RWPE2 (cell line): ENCODE measurements at regions not wholly inside any gene's neighbourhood (a gene's known extent, or its start where the extent isn't known, plus 50 kb on each side); places are given as distances from the start of the nearest gene placed in this dataset.

Experiments used
- ATAC-seq: fragments of 200-7000 bp; cut with Tn5 transposase; 3 replicates; pipeline ENCODE4 v1.9.1; 2021; ENCODE audit warnings: low read depth
- DNase-seq: peaks from one replicate; pipeline ENCODE4 v3.0.0-alpha.2; 2020; ENCODE audit warnings: low spot score
- H3K27ac ChIP-seq: fragments of 450-650 bp; 2 replicates; pipeline ENCODE4 v1.5.1; 2017; ENCODE audit warnings: mild to moderate bottlenecking; ENCODE audit not compliant: poor library complexity, severe bottlenecking
- H3K27me3 ChIP-seq: fragments of 250-450 bp; sonication (Bioruptor Pico); 2 replicates; pipeline ENCODE4 v1.5.1; 2021; ENCODE audit warnings: mild to moderate bottlenecking, moderate library complexity; ENCODE audit not compliant: insufficient read depth, poor library complexity, severe bottlenecking
- H3K36me3 ChIP-seq: fragments of 250-450 bp; sonication (Bioruptor Pico); 2 replicates; pipeline ENCODE4 v1.5.1; 2020; ENCODE audit warnings: low read depth, mild to moderate bottlenecking, moderate library complexity
- H3K4me1 ChIP-seq: fragments of 250-450 bp; sonication (Bioruptor Pico); 2 replicates; pipeline ENCODE4 v1.5.1; 2021; ENCODE audit warnings: mild to moderate bottlenecking, moderate library complexity; ENCODE audit not compliant: insufficient read depth, poor library complexity, severe bottlenecking
- H3K4me3 ChIP-seq: fragments of 250-450 bp; sonication (Bioruptor Pico); 2 replicates; pipeline ENCODE4 v1.5.1; 2021; ENCODE audit warnings: mild to moderate bottlenecking, moderate library complexity; ENCODE audit not compliant: severe bottlenecking
- H3K9me3 ChIP-seq: fragments of 250-450 bp; sonication (Bioruptor Pico); 2 replicates; pipeline ENCODE4 v1.5.1; 2021; ENCODE audit warnings: mild to moderate bottlenecking, moderate library complexity; ENCODE audit not compliant: severe bottlenecking
- TF ChIP-seq, protein P1 (sequence below): fragments of 450-650 bp; IDR thresholded peaks from one replicate; pipeline ENCODE4 v1.5.1; 2017; ENCODE audit warnings: mild to moderate bottlenecking, moderate library complexity; ENCODE audit not compliant: poor library complexity, severe bottlenecking

DNA sequence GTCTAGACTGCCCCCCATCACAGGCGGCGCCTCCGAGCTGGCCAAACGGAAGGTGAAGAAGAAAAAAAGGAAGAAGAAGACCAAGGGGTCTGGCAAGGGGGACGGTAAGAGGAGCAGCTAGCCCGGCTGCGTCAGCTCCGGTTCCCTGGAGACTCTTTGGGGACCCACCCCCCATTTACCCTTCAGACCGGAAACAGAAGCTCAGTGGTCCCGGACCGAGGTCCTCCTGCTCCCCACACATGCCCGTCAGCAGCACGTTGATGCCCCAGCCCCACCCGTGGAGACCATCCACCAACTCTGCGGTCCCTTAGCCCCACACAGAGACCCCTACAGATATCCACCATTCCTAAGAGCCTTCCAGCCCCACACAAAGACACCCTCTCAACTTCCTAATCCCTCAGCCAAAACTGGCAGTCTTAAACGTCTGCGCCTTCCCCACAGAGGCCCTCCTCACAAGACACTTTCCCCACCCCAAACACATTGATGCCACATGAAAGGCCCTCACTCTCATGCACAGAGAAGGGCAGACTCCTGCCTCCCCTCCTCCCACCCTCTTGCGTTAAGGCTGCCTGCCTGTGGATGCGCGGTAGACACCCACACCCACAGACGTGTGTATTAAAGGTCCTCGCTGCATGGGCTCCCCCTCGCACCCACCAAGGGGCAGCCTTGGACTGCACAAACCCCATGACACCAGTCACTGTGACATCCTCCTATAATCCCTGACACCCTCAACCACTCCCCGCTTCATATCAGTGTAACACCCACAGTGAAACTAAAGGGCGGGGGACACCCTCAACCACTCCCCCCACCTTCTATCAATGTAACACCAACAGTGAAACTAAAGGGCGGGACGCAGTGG is 58.2 kb upstream of the RPH3AL start:
- Histone ChIP-seq H3K36me3 (no peaks in the 10 kb centered on the region), H3K4me1 (no peaks in the 10 kb centered on the region), H3K27ac (peak overlapping the region; percentile 38), H3K9me3 (no peaks in the 10 kb centered on the region), H3K27me3 (no peaks in the 10 kb centered on the region), H3K4me3 (peak overlapping the region; percentile 53)
- DNase-seq, result no peak
- ATAC-seq, result peak; percentile 29; the same call in 2 of the 3 replicates
- TF ChIP-seq, protein P1, sequence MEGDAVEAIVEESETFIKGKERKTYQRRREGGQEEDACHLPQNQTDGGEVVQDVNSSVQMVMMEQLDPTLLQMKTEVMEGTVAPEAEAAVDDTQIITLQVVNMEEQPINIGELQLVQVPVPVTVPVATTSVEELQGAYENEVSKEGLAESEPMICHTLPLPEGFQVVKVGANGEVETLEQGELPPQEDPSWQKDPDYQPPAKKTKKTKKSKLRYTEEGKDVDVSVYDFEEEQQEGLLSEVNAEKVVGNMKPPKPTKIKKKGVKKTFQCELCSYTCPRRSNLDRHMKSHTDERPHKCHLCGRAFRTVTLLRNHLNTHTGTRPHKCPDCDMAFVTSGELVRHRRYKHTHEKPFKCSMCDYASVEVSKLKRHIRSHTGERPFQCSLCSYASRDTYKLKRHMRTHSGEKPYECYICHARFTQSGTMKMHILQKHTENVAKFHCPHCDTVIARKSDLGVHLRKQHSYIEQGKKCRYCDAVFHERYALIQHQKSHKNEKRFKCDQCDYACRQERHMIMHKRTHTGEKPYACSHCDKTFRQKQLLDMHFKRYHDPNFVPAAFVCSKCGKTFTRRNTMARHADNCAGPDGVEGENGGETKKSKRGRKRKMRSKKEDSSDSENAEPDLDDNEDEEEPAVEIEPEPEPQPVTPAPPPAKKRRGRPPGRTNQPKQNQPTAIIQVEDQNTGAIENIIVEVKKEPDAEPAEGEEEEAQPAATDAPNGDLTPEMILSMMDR, result no peak

DNA sequence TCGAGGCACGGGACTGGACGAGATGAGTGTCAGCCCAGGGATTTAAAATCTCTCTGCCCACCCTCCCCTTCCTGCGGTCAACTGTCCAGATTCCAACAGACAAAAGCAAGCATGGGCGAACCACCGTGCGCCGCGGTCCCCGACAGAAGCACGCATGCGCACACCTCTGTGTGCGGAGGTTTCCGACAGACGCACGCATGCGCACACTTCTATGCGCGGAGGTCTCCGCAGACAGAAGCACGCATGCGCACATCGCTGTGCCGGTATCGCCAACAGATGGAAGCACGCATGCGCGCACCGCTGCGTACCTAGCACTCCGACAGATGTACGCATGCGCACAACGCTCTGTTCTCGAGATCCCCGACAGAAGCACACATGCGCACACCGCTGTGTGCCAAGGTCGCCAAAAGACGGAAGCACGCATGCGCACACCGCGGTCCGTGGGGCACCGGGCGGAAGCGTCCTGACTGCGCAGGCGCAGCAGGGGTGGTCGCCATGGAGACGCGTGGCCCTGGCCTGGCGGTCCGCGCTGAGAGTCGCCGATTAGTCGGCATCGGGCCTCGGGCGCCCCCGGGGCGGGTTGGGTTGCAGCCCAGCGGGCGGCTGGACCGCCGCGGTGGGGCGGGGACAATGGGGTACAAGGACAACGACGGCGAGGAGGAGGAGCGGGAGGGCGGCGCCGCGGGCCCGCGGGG is 57.4 kb upstream of the RPH3AL start:
- peak overlapping the region; percentile 38 for H3K27ac ChIP-seq
- TF ChIP-seq, protein P1, result no peak
- H3K36me3 ChIP-seq, result no peaks in the 10 kb centered on the region
- H3K9me3 ChIP-seq, result no peaks in the 10 kb centered on the region
- ATAC-seq (peak; percentile 82), DNase-seq (peak; percentile 99)
- peak overlapping the region; percentile 53 for H3K4me3 ChIP-seq
- no peaks in the 10 kb centered on the region for H3K4me1 ChIP-seq
- H3K27me3 ChIP-seq, result no peaks in the 10 kb centered on the region

DNA sequence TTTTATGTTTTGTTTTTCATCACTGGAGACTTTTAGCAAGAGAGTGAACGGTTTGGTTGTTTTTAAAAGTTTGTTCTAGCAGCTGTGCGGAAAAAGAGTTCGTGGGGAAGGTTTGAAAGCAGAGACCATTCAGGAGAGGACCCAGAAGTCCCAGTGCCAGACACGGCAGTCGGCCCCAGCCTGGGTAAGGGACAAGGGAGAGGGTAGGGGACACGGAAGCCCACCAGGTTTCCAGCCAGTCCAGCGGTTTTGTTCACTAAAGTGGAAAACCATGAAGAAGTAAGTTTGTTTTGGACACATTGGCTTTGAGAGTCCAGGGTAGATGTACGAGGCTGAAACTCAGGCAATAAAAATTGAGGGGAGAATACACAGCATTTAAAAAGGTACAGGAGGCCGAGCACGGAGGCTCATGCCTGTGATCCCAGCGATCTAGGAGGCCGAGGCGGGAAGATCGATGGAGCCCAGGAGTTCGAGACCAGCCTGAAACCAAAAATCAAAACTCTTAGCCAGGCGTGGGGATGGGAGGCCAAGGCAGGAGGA is 56.8 kb upstream of the RPH3AL start:
- H3K4me3 ChIP-seq, result peak overlapping the region; percentile 25
- H3K9me3 ChIP-seq, result no peaks in the 10 kb centered on the region
- DNase-seq, result no peak
- ATAC-seq, result no peak
- H3K4me1 ChIP-seq, result no peaks in the 10 kb centered on the region
- H3K36me3 ChIP-seq, result no peaks in the 10 kb centered on the region
- H3K27ac ChIP-seq, result no peak overlapping the region
- TF ChIP-seq, protein P1, result no peak
- H3K27me3 ChIP-seq, result no peaks in the 10 kb centered on the region

DNA sequence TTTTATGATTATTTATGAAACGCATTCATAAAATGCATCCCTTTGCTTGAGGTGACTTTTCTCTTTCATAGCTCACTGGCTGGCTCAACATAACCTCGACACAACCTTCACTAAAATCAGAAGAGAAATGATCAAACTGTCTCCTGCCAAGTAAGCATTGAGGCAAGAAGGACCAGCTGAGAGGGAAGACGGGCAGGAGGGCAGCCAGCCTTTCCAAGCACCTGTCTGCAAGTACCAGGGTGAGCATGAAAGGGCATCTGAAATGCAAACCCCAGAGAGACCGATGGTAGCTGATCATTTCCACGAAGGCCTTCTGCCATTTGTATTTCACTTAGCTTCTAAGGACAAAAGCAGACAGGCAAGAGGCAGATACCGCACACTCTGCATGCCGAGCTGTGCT is 52.1 kb upstream of the RPH3AL start:
- no peak for DNase-seq
- Histone ChIP-seq H3K27ac (no peak overlapping the region), H3K9me3 (no peaks in the 10 kb centered on the region), H3K4me1 (no peaks in the 10 kb centered on the region), H3K4me3 (no peak overlapping the region), H3K27me3 (no peaks in the 10 kb centered on the region), H3K36me3 (no peaks in the 10 kb centered on the region)
- TF ChIP-seq, protein P1, result no peak
- ATAC-seq, result no peak
